ENCODE measurements at regions not wholly inside any gene's neighbourhood (a gene's known extent, or its start where the extent isn't known, plus 50 kb on each side); places are given as distances from the start of the nearest gene placed in this dataset.

GRCh38 chr16:72711823-72712222, 336.1 kb downstream of the ZFHX3 start:
- DNase-seq (ENCODE audit: low spot score): no peak
- Histone ChIP-seq H3K27ac (no peak overlapping the region), H3K4me2 (no peak overlapping the region), H3K4me3 (no peak overlapping the region), H3K79me2 (no peaks in the 10 kb centered on the region), H3K27me3 (no peaks in the 10 kb centered on the region), H3K9me3 (ENCODE audit: low read depth) (peaks cover 4% of the 10 kb centered on the region), H3K4me1 (ENCODE audit: insufficient read depth) (no peaks in the 10 kb centered on the region), H3K36me3 (replicated peaks; ENCODE audit: insufficient read depth, low read depth) (no peaks in the 10 kb centered on the region), H4K20me1 (ENCODE audit: insufficient read depth, poor library complexity, severe bottlenecking) (no peaks in the 10 kb centered on the region), H3K9me2 (replicated peaks; ENCODE audit: insufficient read depth) (no peaks in the 10 kb centered on the region), H2AFZ (no peak overlapping the region)
- 96% methylated on average over 1 of the region's 1 CpG for WGBS (ENCODE audit: low lambda C conversion rate, missing lambda C conversion rate)
- TF ChIP-seq CTCF (IDR thresholded peaks at IDR 0.05; ENCODE audit: poor library complexity): no peak
- no peak for TF ChIP-seq EZH2 (IDR thresholded peaks at IDR 0.05; ENCODE audit: borderline replicate concordance)
- TF ChIP-seq EZH2phosphoT487 (IDR thresholded peaks at IDR 0.05; ENCODE audit: low read depth, severe bottlenecking, unreplicated experiment): no peak

DNA sequence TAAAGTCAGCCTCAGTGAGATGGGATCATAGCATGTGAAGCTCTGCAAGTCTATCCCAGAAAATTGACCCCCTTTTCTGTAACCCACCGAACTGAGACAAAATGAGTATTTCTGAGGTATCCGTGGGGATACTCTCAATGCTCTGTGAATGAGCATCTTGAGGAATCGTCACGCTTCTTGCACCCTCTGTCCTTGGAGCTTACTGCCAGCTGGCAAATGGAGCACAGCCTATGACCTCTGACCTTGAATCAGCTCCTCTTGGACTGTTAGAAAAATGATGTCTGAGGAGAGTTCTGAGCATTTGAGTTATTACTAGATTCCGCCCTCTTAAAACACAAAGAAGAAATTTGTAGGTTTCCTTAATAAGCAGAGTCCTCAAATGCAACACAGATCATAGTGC, 342.1 kb downstream of the ZFHX3 start:
- H3K4me3 ChIP-seq: no peak overlapping the region
- H2AFZ ChIP-seq: no peak overlapping the region
- no peak for DNase-seq (ENCODE audit: low spot score)
- no peaks in the 10 kb centered on the region for H3K9me2 ChIP-seq (replicated peaks; ENCODE audit: insufficient read depth)
- H3K4me1 ChIP-seq (ENCODE audit: insufficient read depth): no peaks in the 10 kb centered on the region
- H3K79me2 ChIP-seq: no peaks in the 10 kb centered on the region
- H3K36me3 ChIP-seq (replicated peaks; ENCODE audit: insufficient read depth, low read depth): no peaks in the 10 kb centered on the region
- 94% methylated on average over 5 of the region's 5 CpGs for WGBS (ENCODE audit: low lambda C conversion rate, missing lambda C conversion rate)
- H4K20me1 ChIP-seq (ENCODE audit: insufficient read depth, poor library complexity, severe bottlenecking): no peaks in the 10 kb centered on the region
- no peak overlapping the region for H3K4me2 ChIP-seq
- no peaks in the 10 kb centered on the region for H3K9me3 ChIP-seq (ENCODE audit: low read depth)
- no peaks in the 10 kb centered on the region for H3K27me3 ChIP-seq
- TF ChIP-seq EZH2phosphoT487 (IDR thresholded peaks at IDR 0.05; ENCODE audit: low read depth, severe bottlenecking, unreplicated experiment) (no peak), EZH2 (IDR thresholded peaks at IDR 0.05; ENCODE audit: borderline replicate concordance) (no peak), CTCF (IDR thresholded peaks at IDR 0.05; ENCODE audit: poor library complexity) (no peak)
- no peak overlapping the region for H3K27ac ChIP-seq

DNA sequence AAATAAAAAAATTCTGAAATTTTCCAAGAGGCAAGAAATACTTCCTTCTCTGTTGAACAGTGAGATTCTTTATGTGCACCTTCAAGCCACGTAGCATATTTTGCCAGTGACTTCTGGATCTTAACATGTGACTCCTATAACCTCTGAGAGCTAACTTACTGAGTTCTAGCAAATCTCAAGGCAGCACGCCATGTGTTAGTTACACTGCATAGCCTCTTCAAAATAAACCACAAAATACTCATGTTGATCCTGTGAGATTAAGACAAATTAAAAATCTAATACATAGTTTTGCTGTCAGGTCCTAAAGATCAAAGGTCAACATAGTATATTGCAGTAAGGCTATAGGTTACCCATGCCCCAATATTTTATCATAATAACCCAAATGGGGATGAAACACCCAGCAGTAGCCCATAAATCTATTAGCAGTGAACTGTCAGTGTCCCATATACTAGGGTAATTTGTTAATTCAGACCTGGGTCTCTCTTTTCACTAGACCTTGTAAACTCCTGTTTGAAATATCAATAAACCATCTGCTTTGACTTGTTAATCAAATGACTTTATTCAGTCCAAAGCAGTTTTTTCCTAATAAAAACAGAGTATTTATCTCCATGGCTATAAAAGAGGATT, 343.1 kb downstream of the ZFHX3 start:
- Histone ChIP-seq H3K79me2 (no peaks in the 10 kb centered on the region), H3K36me3 (replicated peaks; ENCODE audit: insufficient read depth, low read depth) (no peaks in the 10 kb centered on the region), H3K27me3 (no peaks in the 10 kb centered on the region), H2AFZ (no peak overlapping the region), H3K27ac (no peak overlapping the region), H4K20me1 (ENCODE audit: insufficient read depth, poor library complexity, severe bottlenecking) (no peaks in the 10 kb centered on the region), H3K9me2 (replicated peaks; ENCODE audit: insufficient read depth) (no peaks in the 10 kb centered on the region), H3K9me3 (ENCODE audit: low read depth) (no peaks in the 10 kb centered on the region), H3K4me2 (no peak overlapping the region), H3K4me3 (no peak overlapping the region), H3K4me1 (ENCODE audit: insufficient read depth) (no peaks in the 10 kb centered on the region)
- DNase-seq (ENCODE audit: low spot score): no peak
- TF ChIP-seq EZH2 (IDR thresholded peaks at IDR 0.05; ENCODE audit: borderline replicate concordance): no peak
- TF ChIP-seq CTCF (IDR thresholded peaks at IDR 0.05; ENCODE audit: poor library complexity): no peak
- TF ChIP-seq EZH2phosphoT487 (IDR thresholded peaks at IDR 0.05; ENCODE audit: low read depth, severe bottlenecking, unreplicated experiment): no peak
- 90% methylated on average over 2 of the region's 2 CpGs for WGBS (ENCODE audit: low lambda C conversion rate, missing lambda C conversion rate)

Data from hepatocyte (in vitro differentiated cells).